GM21737 (cell line): ENCODE measurements at regions not wholly inside any gene's neighbourhood (a gene's known extent, or its start where the extent isn't known, plus 50 kb on each side); places are given as distances from the start of the nearest gene placed in this dataset.

Experiments
- ATAC-seq: cut with Tn5 transposase; IDR thresholded peaks from one replicate; pipeline ENCODE4 v1.9.1; 2021; ENCODE audit warnings: mild to moderate bottlenecking, moderate library complexity; ENCODE audit not compliant: unreplicated experiment

GRCh38 chr13:73596382-73596781 is 537.6 kb downstream of the KLF5 start:
- no peak for ATAC-seq

- no peak for ATAC-seq
Measured at GRCh38 chr13:73593199-73593765, 534.5 kb downstream of the KLF5 start.

GRCh38 chr13:73591861-73592260 is 533.1 kb downstream of the KLF5 start:
- no peak for ATAC-seq

GRCh38 chr13:73590795-73591194 is 532.0 kb downstream of the KLF5 start:
- no peak for ATAC-seq

GRCh38 chr13:73585236-73585635 is 526.4 kb downstream of the KLF5 start:
- ATAC-seq, result no peak

GRCh38 chr13:73583331-73583730 is 524.5 kb downstream of the KLF5 start:
- no peak for ATAC-seq

GRCh38 chr13:73580513-73581267 is 521.9 kb downstream of the KLF5 start:
- ATAC-seq, result no peak

- ATAC-seq, result no peak
Measured at GRCh38 chr13:73579574-73580274, 520.9 kb downstream of the KLF5 start.

- no peak for ATAC-seq
Measured at GRCh38 chr13:73578251-73578875, 519.6 kb downstream of the KLF5 start.

- no peak for ATAC-seq
Measured at GRCh38 chr13:73576291-73576690, 517.5 kb downstream of the KLF5 start.

GRCh38 chr13:73572824-73573223 is 514.0 kb downstream of the KLF5 start:
- no peak for ATAC-seq

GRCh38 chr13:73571376-73571775 is 512.6 kb downstream of the KLF5 start:
- ATAC-seq, result no peak

- no peak for ATAC-seq
Measured at GRCh38 chr13:73556902-73557301, 498.1 kb downstream of the KLF5 start.

- no peak for ATAC-seq
Measured at GRCh38 chr13:73556128-73556527, 497.3 kb downstream of the KLF5 start.

GRCh38 chr13:73551736-73552135 is 492.9 kb downstream of the KLF5 start:
- ATAC-seq, result no peak

GRCh38 chr13:73549717-73550116 is 490.9 kb downstream of the KLF5 start:
- ATAC-seq, result no peak

GRCh38 chr13:73548449-73548848 is 489.6 kb downstream of the KLF5 start:
- ATAC-seq, result no peak

- no peak for ATAC-seq
Measured at GRCh38 chr13:73547239-73547638, 488.4 kb downstream of the KLF5 start.

GRCh38 chr13:73544175-73544574 is 485.4 kb downstream of the KLF5 start:
- no peak for ATAC-seq

- no peak for ATAC-seq
Measured at GRCh38 chr13:73542446-73542845, 483.6 kb downstream of the KLF5 start.

- no peak for ATAC-seq
Measured at GRCh38 chr13:73536865-73537264, 478.1 kb downstream of the KLF5 start.

- ATAC-seq, result no peak
Measured at GRCh38 chr13:73535341-73535740, 476.5 kb downstream of the KLF5 start.
